ENCODE measurements at regions not wholly inside any gene's neighbourhood (a gene's known extent, or its start where the extent isn't known, plus 50 kb on each side); places are given as distances from the start of the nearest gene placed in this dataset.
A peak's percentile ranks its signal among the peaks of the same experiment; 100 is the strongest.
"Not testable (repeated sequence)": the region's sequence is repeated elsewhere in the genome, so short reads cannot be mapped to it uniquely, and the experiment has no call there.

DNA sequence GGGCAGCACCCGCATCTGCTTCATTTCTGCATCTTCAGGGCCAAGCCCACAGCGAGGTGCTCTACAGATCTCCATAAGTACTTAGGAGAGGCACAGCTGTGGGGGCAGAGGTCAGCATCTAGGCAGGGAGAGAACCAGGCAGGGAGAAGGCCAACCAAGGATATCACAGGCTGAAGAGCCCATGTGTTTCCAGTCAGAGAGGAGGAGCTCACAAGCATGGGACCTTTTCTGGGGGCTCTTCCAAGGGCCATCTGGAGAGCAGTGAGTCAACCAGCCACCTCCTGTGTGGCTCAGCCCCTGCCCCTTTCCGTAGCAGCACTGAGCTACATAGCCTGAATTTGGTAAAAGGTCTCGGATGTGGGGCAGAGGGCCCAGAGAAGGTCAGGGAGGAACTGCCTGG is 78.5 kb downstream of the ARL6IP4 start:
- H3K36me3 Mint-ChIP-seq: peaks cover 1% of the 10 kb centered on the region
- H3K27ac Mint-ChIP-seq: no peak overlapping the region

DNA sequence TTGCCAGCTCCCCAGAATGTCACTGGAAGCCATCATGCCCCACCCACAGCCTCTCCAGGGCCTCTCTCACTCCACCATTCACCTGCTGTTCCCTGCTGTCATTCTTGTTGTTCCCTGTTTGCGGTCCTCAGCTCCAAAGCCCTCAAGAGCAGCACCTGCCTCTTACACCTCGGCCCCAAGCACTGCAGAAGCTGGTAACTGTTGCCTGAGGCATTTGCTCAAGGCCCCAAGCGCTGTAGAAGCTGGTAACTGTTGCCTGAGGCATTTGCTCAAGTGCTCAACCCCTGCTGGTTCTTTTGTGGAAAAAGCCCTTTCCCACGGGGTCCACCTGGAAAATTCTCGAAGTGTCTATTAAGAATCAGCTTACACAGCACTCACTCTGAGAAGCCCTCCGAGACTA is 78.0 kb downstream of the ARL6IP4 start:
- Mint-ChIP-seq H3K4me3 (peak overlapping the region in 1 of 4 donors; percentile 32), H3K36me3 (peaks cover 1% of the 10 kb centered on the region), H3K9me3 (no peaks in the 10 kb centered on the region), H3K4me1 (peaks cover 3 to 16% (median 5%) of the 10 kb centered on the region in 3 donors), H3K27ac (no peak overlapping the region), H3K27me3 (no peaks in the 10 kb centered on the region)

More for the DNA sequence above, 78.5 kb downstream of the ARL6IP4 start:
- H3K9me3 Mint-ChIP-seq: no peaks in the 10 kb centered on the region
- no peak overlapping the region for H3K4me3 Mint-ChIP-seq
- H3K27me3 Mint-ChIP-seq: no peaks in the 10 kb centered on the region
- H3K4me1 Mint-ChIP-seq: peaks cover 3 to 21% (median 10%) of the 10 kb centered on the region in 3 donors

- Mint-ChIP-seq H3K4me3 (no peak overlapping the region), H3K36me3 (peaks cover 1% of the 10 kb centered on the region), H3K27me3 (no peaks in the 10 kb centered on the region), H3K4me1 (peaks cover 3 to 13% (median 4%) of the 10 kb centered on the region in 3 donors), H3K27ac (peak overlapping the region in 1 of 3 donors; percentile 10), H3K9me3 (no peaks in the 10 kb centered on the region)
Observed at GRCh38 chr12:123057513-123058265, 77.2 kb downstream of the ARL6IP4 start.

- Mint-ChIP-seq H3K9me3 (no peaks in the 10 kb centered on the region), H3K27ac (no peak overlapping the region), H3K4me3 (no peak overlapping the region), H3K4me1 (peaks cover 3 to 7% (median 4%) of the 10 kb centered on the region in 3 donors), H3K27me3 (no peaks in the 10 kb centered on the region), H3K36me3 (peaks cover 1% of the 10 kb centered on the region)
Observed at GRCh38 chr12:123056709-123057108, 76.2 kb downstream of the ARL6IP4 start.

- no peak overlapping the region for H3K27ac Mint-ChIP-seq
- H3K9me3 Mint-ChIP-seq: no peaks in the 10 kb centered on the region
- peaks cover 1% of the 10 kb centered on the region for H3K36me3 Mint-ChIP-seq
- H3K27me3 Mint-ChIP-seq: no peaks in the 10 kb centered on the region
- no peak overlapping the region for H3K4me3 Mint-ChIP-seq
- peaks cover 3 to 7% (median 4%) of the 10 kb centered on the region in 3 donors for H3K4me1 Mint-ChIP-seq
Observed at GRCh38 chr12:123056053-123056452, 75.6 kb downstream of the ARL6IP4 start.

DNA sequence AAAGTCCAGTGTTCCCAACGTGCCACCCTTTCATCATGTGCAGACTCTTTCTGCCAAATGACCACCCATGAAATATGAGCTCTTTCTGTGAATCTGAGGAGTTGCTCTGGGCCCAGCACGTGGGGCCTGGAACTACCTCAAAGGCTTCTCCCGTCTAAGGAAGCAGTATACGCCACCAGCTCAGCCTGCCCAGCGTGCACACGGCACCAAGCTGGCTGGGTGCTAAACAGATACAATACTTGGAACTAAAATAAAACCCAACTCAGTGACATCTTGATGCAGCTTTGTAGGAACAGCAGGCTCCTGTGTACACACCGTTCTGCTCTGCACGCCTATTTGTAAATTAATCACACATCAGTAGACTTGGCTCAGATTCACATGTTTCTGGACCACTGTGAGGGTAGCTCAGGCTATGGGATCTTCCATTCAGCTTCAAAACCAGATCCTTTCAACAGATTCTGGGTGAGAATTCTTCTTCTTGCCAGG is 74.8 kb downstream of the ARL6IP4 start:
- H3K9me3 Mint-ChIP-seq: no peaks in the 10 kb centered on the region
- H3K4me3 Mint-ChIP-seq: no peak overlapping the region
- peaks cover 1% of the 10 kb centered on the region for H3K36me3 Mint-ChIP-seq
- H3K27me3 Mint-ChIP-seq: no peaks in the 10 kb centered on the region
- no peak overlapping the region for H3K27ac Mint-ChIP-seq
- H3K4me1 Mint-ChIP-seq: peaks cover 3 to 7% (median 4%) of the 10 kb centered on the region in 3 donors

GRCh38 chr12:123054371-123054770 is 73.9 kb downstream of the ARL6IP4 start:
- Mint-ChIP-seq H3K27ac (no peak overlapping the region), H3K9me3 (no peaks in the 10 kb centered on the region), H3K4me3 (no peak overlapping the region), H3K27me3 (no peaks in the 10 kb centered on the region), H3K36me3 (no peaks in the 10 kb centered on the region), H3K4me1 (peaks cover 3 to 7% (median 4%) of the 10 kb centered on the region in 3 donors)

DNA sequence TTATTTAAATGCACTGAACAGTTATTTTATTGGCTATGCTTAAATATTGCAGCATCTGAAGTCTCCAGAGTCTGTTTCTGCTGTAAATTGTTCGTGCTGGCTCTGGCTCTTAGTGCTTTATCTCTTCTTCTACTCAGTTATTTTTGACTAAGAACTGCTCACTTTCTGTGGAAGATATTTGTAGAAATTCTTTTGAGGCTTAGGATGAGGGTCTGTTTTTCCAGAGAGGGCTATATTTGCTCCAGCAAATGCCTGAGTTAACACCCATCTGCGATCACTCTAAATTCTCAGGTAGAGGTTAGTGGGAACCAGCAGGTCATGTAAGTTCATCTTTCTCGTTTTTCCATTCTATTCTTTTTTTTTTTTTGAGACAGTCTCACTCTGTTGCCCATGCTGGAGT is 71.1 kb downstream of the ARL6IP4 start:
- H3K4me3 Mint-ChIP-seq: no peak overlapping the region
- H3K9me3 Mint-ChIP-seq: no peaks in the 10 kb centered on the region
- no peaks in the 10 kb centered on the region for H3K36me3 Mint-ChIP-seq
- H3K4me1 Mint-ChIP-seq: peaks cover 0 to 3% (median under 1%) of the 10 kb centered on the region in 3 donors
- no peaks in the 10 kb centered on the region for H3K27me3 Mint-ChIP-seq
- H3K27ac Mint-ChIP-seq: no peak overlapping the region

DNA sequence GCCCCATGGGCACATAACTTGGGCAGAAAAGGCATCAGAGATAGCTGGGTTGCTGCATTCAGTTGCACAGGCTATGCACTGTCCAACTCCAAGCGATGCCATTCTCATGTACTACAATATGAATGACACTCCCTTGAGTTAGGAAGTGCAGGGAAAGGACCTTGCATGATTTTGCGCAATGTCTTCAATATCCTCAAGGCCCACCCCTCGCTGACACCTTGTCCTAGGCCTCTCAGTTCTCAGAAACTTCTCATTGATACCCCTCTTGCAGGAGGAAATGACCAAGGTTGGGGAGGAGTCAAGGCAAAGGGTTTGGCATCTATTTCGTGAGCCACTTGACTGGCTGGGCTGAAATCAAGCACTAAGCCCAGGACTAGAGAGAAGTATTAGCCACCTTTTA is 70.4 kb downstream of the ARL6IP4 start:
- H3K4me1 Mint-ChIP-seq: peaks cover 0 to 5% (median 5%) of the 10 kb centered on the region in 3 donors
- H3K4me3 Mint-ChIP-seq: no peak overlapping the region
- H3K9me3 Mint-ChIP-seq: no peaks in the 10 kb centered on the region
- no peaks in the 10 kb centered on the region for H3K27me3 Mint-ChIP-seq
- no peaks in the 10 kb centered on the region for H3K36me3 Mint-ChIP-seq
- no peak overlapping the region for H3K27ac Mint-ChIP-seq

DNA sequence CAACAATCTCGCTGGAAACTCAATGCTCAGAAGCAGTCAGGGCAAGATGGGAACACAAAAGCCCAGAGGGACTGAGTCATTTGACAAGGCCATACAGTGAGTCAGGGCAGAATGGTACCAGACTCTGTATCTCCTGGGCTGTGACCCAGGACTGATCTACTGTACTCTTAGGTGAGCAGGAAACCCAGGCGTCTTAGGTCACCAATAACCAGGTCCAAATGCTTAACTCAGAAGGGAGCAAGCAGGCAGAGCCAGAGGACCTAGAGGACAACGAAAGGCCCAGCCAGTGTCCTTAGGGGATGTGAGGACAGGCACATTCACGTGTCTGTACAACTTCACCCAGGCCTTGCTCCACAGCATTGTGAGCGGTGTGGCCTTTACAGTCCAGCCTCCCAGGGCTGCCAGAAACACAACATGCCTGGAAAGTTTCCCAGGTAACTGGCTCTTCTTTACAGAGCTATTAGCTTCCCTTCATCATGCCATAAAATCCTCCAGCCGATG is 69.9 kb downstream of the ARL6IP4 start:
- Mint-ChIP-seq H3K36me3 (no peaks in the 10 kb centered on the region), H3K4me1 (peaks cover 0 to 5% (median 2%) of the 10 kb centered on the region in 3 donors), H3K4me3 (no peak overlapping the region), H3K27me3 (peaks cover 1% of the 10 kb centered on the region), H3K9me3 (no peaks in the 10 kb centered on the region), H3K27ac (no peak overlapping the region)

- H3K4me3 Mint-ChIP-seq: peak overlapping the region in 1 of 4 donors; percentile 7
Observed at GRCh38 chr12:123049398-123050240, 69.1 kb downstream of the ARL6IP4 start.

DNA sequence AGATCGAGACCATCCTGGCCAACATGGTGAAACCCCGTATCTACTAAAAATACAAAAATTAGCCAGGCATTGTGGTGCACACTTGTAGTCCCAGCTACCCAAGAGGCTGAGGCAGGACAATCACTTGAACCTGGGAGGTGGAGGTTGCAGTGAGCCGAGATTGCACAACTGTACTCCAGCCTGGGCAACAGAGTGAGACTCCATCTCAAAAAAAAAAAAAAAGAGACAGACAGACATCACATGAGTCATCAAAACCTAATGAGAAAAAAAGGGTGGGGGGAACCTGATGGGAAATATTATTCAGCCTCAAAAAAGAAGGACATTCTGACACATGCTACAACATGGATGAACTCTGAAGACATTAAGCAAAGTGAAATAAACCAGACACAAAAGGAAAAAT is 67.4 kb downstream of the ARL6IP4 start:
- not testable (repeated sequence) for H3K27me3 Mint-ChIP-seq, H3K36me3 Mint-ChIP-seq, H3K27ac Mint-ChIP-seq, H3K9me3 Mint-ChIP-seq, H3K4me3 Mint-ChIP-seq
- H3K4me1 Mint-ChIP-seq: peaks cover 9 to 11% (median 10%) of the 10 kb centered on the region in 3 donors

More at GRCh38 chr12:123049398-123050240, 69.1 kb downstream of the ARL6IP4 start:
- peaks cover 1% of the 10 kb centered on the region for H3K27me3 Mint-ChIP-seq
- H3K9me3 Mint-ChIP-seq: no peaks in the 10 kb centered on the region
- H3K4me1 Mint-ChIP-seq: peaks cover 3 to 10% (median 5%) of the 10 kb centered on the region in 3 donors
- peak overlapping the region in 1 of 3 donors; percentile 2 for H3K27ac Mint-ChIP-seq
- no peaks in the 10 kb centered on the region for H3K36me3 Mint-ChIP-seq

DNA sequence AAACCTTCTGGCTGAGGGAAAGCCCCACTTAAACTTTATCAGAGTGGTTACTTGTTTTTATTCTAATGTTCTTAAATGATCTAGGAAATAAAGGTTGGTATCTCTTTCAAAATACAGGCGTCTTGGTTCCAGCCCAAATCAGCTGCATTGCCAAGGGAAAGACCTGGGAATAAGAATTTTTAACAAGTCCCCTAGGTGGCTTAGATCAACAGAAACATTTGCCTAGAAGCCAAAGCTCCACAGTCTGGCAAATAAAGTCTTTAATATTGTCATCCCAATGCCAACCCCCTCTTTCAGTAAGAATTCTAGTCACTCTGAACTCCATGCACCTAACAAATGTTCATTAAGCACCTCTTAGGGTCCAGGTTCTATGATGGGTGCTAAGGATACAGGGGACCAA is 66.8 kb downstream of the ARL6IP4 start:
- Mint-ChIP-seq H3K36me3 (no peaks in the 10 kb centered on the region), H3K4me1 (peaks cover 9 to 11% (median 10%) of the 10 kb centered on the region in 3 donors), H3K9me3 (no peaks in the 10 kb centered on the region), H3K27me3 (peaks cover 1% of the 10 kb centered on the region), H3K27ac (no peak overlapping the region), H3K4me3 (no peak overlapping the region)

DNA sequence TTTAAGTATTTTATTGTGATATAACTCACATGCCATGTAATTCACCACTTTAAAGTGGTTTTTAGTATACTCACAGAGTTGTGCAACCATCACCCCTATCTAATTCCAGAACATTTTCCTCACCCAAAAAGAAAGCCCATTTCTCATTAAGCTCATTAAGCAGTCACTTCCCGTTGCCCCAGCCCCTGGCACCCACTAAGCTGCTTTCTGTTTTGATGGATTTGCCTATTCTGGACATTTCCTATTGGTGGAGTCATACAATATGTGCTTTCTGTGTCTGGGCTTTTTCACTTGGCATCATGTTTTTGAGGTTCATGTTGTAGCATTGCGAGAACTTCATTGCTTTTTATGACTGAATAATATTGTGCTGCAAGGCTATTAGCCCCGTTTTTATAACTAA is 66.0 kb downstream of the ARL6IP4 start:
- peaks cover 1% of the 10 kb centered on the region for H3K27me3 Mint-ChIP-seq
- no peak overlapping the region for H3K27ac Mint-ChIP-seq
- no peaks in the 10 kb centered on the region for H3K36me3 Mint-ChIP-seq
- no peak overlapping the region for H3K4me3 Mint-ChIP-seq
- peaks cover 9 to 11% (median 10%) of the 10 kb centered on the region in 3 donors for H3K4me1 Mint-ChIP-seq
- no peaks in the 10 kb centered on the region for H3K9me3 Mint-ChIP-seq

- H3K4me1 Mint-ChIP-seq: peaks cover 9 to 11% (median 10%) of the 10 kb centered on the region in 3 donors
Observed at GRCh38 chr12:123045678-123046077, 65.2 kb downstream of the ARL6IP4 start.

More at GRCh38 chr12:123045678-123046077, 65.2 kb downstream of the ARL6IP4 start:
- Mint-ChIP-seq H3K27ac (no peak overlapping the region), H3K9me3 (no peaks in the 10 kb centered on the region), H3K36me3 (no peaks in the 10 kb centered on the region), H3K4me3 (no peak overlapping the region), H3K27me3 (peaks cover 1% of the 10 kb centered on the region)
